HG02798 (cell line): ENCODE measurements at regions not wholly inside any gene's neighbourhood (a gene's known extent, or its start where the extent isn't known, plus 50 kb on each side); places are given as distances from the start of the nearest gene placed in this dataset.
"Not testable (repeated sequence)": the region's sequence is repeated elsewhere in the genome, so short reads cannot be mapped to it uniquely, and the experiment has no call there.

Source experiments
- ATAC-seq: cut with Tn5 transposase; IDR thresholded peaks from one replicate; pipeline ENCODE4 v1.9.1; 2021; ENCODE audit warnings: mild to moderate bottlenecking; ENCODE audit not compliant: unreplicated experiment, poor library complexity

- ATAC-seq: no peak
Measured at GRCh38 chrX:106220177-106220576, 52.1 kb downstream of the PWWP3B start.

GRCh38 chrX:106243376-106243775, 75.3 kb downstream of the PWWP3B start:
- ATAC-seq: no peak

GRCh38 chrX:106246511-106246910, 78.4 kb downstream of the PWWP3B start:
- ATAC-seq: no peak

- ATAC-seq: no peak
Measured at GRCh38 chrX:106247162-106247561, 79.1 kb downstream of the PWWP3B start.

- no peak for ATAC-seq
Measured at GRCh38 chrX:106249706-106250379, 81.7 kb downstream of the PWWP3B start.

GRCh38 chrX:106263817-106264216, 95.7 kb downstream of the PWWP3B start:
- ATAC-seq: no peak

GRCh38 chrX:106273947-106274587, 106.0 kb downstream of the PWWP3B start:
- ATAC-seq: not testable (repeated sequence)

GRCh38 chrX:106275172-106275571, 107.1 kb downstream of the PWWP3B start:
- ATAC-seq: not testable (repeated sequence)

GRCh38 chrX:106278951-106279350, 110.8 kb downstream of the PWWP3B start:
- ATAC-seq: no peak

GRCh38 chrX:106281383-106281782, 113.3 kb downstream of the PWWP3B start:
- ATAC-seq: no peak

- no peak for ATAC-seq
Measured at GRCh38 chrX:106283841-106284240, 115.7 kb downstream of the PWWP3B start.

- no peak for ATAC-seq
Measured at GRCh38 chrX:106284431-106285025, 116.4 kb downstream of the PWWP3B start.

GRCh38 chrX:106286053-106286650, 118.0 kb downstream of the PWWP3B start:
- no peak for ATAC-seq

- ATAC-seq: not testable (repeated sequence)
Measured at GRCh38 chrX:106290778-106291177, 122.7 kb downstream of the PWWP3B start.

GRCh38 chrX:106291779-106292390, 123.8 kb downstream of the PWWP3B start:
- ATAC-seq: not testable (repeated sequence)

- ATAC-seq: no peak
Measured at GRCh38 chrX:106300239-106300638, 132.1 kb downstream of the PWWP3B start.

- no peak for ATAC-seq
Measured at GRCh38 chrX:106300656-106301055, 132.6 kb downstream of the PWWP3B start.

GRCh38 chrX:106302304-106302703, 134.2 kb downstream of the PWWP3B start:
- ATAC-seq: no peak

- ATAC-seq: no peak
Measured at GRCh38 chrX:106306391-106306947, 138.4 kb downstream of the PWWP3B start.

GRCh38 chrX:106323357-106323756, 155.3 kb downstream of the PWWP3B start:
- no peak for ATAC-seq
